Activated CD4-positive, alpha-beta T cell treated with anti-CD3 and anti-CD28 coated beads, Interleukin-2, amount 50 U/mL, for 16 hours (primary cell): ENCODE measurements at regions not wholly inside any gene's neighbourhood (a gene's known extent, or its start where the extent isn't known, plus 50 kb on each side); places are given as distances from the start of the nearest gene placed in this dataset.

Source experiments
- DNase-seq: peaks from one replicate; pipeline ENCODE4 v3.0.0-alpha.2; 2020

DNA sequence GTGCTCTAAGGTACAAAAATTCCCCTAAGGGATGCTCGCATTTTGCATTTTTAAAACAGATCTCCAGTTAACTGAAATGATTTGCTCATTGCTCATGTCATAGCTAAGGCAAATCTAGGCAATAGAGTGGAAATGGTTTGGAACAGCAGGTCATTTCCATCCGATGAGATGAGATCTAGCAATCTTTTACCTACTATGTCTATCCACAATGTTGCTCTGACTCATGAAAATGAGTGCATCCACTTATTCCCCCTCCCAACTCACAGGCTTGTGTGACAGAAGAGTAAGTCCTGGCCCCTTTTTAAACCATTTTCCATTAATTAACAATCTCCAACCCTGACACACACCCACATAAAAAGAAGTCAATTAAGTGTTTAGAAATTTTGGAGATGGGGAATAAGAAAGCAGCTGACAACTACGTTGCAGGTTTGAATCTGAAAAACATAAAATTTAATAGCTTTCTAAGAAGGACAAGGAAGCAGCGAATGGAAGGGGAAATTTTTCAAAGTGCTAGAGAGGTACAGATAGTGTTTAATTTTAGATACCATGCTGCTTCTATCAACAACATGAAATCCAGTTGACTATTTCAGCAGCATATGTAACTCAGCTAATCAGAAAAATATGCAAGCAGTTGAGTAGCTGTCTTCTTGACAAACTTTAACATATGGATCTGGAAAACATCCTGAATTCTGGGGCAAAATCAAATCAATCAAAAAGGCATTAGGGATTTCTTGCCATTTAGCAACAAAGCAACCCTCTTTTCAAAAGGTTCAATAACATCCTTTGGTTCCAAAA lies 112.0 kb downstream of the TMCO5A start:
- DNase-seq, result no peak

DNA sequence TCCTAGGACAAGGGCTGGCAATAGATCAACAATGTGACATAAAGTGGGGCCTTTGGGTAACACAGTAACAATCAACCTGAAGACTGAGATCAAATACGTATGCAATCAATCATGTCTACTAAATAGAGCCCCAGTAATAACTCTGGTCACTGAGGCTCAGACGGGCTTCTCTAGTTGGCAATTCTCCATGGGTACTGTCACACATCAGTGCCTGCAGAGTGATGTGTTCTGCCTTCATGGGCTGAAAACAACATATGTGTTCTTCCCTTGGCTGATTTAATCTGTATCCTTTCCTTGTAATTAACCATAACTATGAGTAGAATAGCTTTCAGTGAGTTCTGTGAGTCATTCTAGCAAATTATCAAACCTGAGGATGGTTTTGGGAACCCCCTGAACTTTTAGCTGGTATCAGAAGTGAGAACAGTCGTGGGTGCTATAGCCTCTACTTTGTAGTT lies 113.6 kb downstream of the TMCO5A start:
- DNase-seq, result peak; percentile 29

DNA sequence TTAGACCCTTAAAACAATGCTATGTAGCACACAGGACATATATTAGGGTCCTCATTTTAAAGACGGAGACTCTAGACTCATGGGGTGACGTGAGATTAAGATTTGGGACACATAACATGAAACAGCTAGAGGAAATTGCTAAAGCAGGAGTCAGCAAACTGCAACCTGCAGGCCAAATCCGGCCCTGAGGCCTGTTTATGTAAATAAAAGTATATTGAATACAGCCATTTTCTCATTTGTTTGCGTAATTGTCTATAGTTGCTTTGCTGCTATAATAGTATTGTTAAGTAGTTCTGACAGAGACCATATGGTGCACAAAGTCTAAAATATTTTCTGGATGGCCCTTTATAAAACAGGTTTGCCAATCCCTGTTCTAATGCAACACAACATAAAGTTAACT lies 115.5 kb downstream of the TMCO5A start:
- no peak for DNase-seq

DNA sequence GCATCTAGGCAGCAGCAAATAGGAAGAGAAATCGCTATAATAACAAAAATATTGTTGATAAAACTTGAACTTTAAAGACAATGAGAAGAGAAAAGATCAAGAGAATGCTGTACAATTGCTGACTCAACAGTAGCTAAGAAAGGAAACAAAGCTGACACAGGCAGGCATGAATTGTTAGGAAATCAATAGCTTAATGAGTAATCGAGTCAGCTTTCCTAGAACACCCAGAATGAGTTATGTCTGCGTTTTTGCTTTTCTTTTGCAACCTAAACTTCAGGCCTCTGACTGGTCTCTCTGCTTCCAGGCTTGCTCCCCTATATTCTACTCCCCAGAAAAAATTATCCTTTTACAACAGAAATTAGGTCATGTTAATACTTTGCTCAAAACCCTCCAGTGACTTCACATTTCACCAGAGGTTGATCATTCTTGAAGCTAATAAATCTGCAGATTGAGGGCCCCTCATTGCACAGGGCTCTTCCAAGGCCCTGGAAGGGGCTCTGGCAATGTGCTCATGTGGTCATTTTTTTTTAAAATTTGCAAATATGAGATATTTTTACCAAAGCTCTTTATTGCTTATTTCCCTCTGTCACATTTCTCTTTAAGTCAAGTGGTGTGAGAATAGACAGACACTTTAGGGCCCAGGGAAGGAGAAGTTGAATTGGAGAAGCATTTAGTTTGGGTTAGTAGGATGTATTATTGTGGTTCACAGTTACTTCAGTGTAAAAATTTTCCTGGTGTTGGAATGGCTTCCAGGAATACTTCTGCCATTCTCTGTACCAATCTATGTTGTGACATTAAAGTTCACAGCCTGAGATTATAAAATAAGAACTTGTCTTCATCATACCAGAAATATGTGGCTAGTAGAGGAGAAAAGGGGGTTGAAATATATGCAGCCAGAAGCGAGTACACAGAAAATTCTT lies 116.3 kb downstream of the TMCO5A start:
- peak; percentile 48 for DNase-seq

DNA sequence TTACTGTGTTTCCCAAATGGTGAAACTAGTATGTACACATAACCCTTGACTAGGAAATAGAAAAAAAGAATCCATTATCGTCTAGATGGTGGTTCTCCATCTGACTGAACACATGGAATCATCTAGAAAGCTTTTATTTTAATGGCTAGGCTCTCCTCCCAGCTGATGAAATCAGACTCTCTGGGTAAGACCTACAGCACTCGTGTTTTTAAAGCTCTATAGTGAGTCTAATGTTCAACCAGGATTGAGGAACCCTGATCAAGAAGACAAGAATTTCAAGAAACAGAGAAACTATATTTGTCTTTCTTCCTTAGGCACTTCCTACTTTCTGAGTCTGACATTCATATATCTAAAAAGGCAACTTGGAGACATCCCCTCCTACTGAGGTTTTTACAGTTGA lies 118.8 kb downstream of the TMCO5A start:
- no peak for DNase-seq

DNA sequence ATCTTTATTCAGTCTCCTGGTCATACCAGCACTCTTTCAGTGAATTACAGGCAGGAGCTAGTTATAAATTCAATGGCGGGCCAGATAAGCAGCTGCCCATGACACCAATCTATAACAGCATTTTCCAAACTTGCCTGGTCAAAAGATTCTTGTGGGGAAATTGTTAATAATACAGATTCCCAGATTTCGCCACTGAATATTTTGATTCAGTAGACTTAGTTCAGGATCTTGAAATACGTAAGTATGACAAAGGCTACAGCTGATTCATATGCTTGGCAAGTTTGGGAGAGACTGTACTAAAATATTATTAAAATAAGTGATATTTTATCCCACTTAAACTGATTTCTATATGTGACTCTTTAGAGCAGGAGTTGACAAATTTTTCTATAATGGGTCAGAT lies 119.3 kb downstream of the TMCO5A start:
- DNase-seq, result no peak

DNA sequence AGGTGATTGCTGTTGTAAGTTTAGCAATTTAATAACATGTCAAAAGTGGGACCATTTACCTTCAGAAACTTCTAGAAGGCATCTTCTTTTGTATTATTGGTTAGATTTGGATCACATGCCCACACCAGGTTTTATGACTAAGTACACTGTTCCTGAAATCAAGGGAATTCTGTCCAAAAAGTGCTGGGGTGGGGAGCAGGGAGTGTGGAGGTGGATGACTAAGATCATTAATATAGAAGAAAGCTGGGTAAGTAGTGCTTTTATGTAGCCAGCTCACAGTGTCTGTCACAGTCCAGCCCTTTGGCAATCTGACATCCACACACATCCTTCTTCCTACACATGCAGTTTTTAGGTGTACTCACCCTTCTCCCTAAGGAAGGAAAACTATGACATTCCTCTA lies 120.0 kb downstream of the TMCO5A start:
- DNase-seq, result no peak

DNA sequence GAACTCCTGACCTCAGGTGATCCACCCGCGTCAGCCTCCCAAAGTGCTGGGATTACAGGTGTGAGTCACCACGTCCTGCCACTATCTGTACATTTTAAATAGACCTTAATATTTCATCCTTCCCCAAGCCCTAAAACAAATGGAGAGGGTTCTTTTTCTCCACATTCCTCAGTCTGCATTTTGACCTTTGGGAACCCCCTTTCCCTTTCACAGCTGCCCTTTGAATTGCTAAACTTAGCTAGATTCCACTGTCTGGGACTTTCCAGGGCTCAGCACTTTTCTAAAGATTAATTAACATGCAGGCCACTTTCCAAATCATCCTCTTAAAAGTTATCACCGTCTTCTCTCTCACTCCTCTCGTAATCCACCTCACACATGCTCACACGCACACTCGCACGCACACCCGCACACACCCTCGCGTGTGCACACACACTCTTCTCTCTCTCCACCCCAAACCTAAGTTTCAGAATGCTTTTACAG lies 124.2 kb downstream of the TMCO5A start:
- no peak for DNase-seq

DNA sequence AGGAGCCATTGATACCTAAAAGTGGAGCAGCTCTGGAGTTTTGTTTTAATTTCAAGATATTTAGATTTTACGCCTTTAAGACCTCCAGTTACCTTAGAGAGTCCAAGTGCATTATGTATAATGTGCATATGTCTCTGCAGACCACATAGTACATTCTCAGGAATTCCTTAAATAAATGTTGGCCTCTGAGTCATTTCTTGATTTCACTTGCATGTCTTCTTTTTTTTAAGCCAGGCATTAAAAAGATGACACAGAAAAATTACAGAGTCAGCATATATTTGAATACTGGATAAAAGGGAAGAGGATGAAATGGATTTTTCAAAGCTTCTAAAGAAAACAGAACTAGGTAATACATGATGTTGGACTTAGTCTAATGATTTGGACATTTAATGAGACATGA lies 125.2 kb downstream of the TMCO5A start:
- DNase-seq, result no peak

DNA sequence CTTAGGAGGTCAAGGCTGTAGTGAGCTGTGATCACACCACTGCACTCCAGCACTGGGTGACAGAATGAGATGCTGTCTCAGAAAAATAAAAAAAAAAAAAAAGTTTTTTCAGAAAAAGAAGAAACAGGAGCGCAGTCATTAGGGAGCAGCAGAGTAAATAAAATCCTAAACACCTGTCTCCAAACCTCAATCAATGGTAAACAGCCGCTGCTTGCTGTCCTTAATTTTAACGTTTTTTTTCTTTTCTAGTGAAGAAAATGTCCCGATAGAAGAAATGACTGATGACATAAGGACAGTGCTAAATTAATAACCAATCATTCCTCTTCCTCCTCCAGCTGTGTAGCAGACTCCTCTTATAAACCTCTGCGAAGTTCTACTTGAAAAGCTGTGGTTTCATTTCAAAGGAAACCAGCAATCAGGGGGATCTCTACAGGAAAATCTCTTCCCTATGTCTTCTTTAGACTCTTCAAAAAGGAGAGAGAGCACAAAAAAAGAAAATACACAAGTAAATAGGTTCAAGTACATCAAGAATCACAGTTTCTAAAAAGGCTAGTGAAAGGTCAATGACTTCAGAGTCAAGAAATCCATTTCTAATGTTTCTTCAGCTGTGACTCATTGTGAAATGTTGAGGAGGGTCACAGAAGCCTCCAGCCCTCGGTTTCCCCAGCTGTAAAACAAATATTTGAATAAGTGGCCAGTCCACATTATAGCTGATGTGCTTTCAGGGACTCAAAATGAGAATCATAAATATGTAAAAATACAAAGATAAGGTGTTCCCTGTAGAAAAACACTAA lies 127.6 kb downstream of the TMCO5A start:
- DNase-seq, result no peak

DNA sequence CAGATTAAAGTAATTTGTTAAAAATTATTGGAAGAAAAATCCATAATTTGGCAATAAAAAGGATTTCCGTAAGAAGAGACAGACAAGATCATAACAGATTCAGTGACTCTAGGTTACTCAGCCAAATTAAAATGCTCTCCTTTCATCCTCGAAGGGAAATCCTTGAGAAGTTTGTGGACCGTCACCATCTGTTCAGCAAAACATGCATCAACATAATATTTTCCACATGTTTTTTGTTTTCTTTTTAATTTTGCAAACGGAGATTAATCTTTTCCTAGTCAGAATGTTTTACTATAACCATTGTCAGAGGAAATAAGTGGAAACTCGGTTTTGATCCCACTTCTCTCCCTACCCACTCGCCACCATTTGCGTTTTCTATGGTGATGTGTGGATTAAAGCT lies 128.3 kb downstream of the TMCO5A start:
- no peak for DNase-seq

DNA sequence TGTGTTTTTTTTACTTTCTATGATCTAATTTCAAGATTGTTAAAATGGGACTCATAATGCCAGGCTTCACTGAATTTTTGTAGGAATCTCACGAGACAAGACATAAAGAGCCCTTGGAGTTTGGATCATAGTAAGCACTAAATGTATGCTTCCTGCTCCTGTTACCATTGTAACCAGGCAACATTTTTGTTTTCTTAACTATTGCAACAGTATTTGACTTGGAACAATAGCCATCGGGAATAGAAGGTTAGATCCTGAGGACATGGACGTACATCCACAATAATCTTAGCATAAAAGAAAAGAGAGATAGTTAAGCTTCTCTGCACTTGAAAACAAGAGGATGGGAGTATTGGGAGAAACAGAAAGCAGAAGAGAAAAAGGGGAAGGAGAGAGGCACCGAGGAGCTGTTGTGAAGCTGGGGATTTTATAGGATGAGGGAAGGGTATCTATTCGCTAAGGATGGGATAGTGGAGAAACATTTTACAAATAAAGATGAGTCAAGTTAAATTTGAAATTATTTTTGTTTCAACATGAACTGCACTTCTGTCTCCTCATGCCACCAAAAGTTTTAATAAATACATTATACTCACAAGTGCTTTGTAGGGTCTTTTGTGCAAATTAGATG lies 131.4 kb downstream of the TMCO5A start:
- DNase-seq, result no peak

DNA sequence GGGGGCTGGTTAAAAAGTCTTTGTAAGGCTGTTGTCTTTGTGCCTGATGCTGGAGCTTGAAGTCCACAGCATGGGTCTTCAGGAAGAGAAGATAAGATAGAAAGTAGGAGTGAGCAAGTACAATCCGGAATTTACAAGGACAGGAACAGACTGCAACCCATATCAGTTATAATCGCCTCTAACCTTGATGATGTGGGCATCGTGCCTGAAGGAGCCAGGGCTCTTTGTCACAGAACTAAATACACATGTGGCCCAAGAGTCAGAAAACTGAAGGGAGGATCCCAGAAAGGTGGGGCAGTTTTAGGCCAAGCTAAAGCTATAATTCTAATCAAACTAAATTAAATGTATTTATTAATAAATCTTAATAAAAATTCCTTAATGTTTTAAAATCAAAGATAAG lies 132.2 kb downstream of the TMCO5A start:
- DNase-seq, result no peak

DNA sequence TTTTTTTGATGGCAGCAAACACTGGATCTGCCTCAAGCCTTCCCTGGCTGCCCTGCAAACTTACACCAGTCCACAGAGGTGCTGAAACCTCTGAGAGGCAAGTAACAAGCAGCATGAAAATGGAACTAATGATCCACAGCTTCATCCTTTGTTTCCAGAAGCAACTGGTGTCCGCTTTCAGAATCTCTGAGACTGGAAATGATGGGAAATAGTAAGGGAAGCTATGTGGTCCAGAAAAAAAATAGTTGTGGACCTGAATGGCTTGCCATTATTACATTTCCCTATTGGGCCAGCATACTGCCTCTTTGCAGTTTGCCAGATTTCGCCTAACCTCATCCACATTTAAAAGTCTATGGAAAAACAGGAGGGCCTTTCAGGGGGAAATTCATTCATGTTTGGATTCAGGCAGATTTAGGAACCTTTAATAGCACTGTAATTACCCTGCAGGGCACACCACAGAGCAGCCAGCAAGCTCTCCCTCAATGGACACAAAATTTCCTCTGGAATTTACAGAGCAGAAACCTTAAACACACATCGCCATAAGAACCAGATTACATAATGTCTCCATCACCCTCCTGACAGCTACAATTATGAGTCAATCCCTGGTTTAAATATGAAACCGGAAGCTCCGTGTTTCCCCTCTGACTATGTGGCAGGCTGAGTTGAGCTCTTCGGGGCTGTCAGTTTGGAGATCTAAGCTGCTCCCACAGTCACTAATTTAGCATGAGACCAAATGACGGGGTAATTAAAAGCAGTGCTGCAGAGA lies 134.4 kb downstream of the TMCO5A start:
- DNase-seq, result peak; percentile 87

DNA sequence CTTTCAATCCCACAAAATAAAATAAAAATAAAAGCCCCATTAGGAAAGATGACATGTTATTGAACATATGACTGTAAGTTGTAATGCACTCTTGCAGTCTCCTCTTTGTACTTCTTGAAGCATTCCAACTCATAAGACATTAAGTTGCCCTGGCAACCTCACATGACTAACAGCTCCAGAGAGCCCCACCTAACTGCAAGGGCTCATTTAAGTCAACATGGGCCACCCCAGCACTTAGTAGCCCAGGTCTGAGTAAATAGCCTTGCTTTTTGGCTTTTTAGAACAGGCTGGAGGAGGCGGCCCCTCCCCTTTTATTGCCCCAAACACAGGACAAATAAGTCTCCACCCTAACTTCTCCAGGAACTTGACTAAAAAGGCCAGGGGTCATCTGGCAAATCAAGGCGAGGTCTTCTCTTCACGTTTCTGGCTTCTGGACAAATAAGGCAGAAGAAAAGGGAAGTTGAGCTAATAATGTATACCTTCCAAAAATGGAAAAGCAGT lies 135.1 kb downstream of the TMCO5A start:
- DNase-seq, result no peak

DNA sequence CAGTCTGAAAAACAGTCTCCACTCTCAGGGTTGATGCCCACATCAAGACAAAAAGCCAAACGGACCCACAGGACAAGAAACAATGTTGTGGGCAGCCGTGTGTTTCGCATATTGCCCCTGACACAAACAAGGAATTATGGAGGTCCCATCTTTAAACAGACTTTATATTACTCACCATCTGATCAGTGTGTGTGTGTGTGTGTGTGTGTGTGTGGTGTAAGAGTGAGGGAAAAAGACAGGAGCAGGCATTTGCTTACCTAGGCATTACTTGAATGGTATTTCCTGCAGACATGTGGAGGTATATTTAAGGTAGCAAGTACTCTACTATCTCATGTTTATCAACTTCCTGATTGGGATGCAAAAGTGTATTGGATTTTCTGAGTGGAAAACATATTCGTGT lies 136.3 kb downstream of the TMCO5A start:
- no peak for DNase-seq

DNA sequence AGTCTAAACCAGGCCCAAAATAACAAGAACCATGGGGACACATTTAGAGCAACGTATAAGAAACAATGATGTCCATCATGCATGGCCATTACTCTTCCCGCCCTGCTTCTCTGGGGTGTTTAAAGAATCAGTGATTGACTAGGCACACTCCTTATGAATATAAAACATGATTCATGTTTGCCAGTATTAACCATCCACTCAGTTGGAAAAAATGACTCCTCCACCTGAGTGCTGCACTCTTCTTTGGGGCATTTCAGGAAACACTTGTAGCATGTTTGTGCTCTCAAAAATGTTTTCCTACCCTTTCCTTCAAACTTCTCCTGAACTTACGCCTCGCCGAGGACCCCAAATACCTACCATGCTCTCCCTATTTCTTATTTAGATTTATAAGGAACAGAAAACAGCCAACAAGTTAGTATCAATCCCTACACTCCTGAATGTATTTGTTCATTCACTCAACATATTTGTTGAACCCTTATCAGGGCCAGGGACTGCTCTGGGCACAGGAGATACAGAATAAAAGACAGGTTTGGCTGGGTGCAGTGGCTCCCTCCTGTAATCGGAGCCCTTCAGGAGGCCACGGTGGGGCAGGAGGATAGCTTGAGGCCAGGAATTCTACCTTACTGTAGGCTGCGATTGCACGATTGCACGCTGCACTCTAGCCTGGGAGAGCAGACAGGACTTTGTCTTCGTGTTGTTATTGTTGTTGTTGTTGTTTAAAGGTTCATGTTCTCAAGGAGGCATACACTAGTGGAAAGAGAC lies 137.0 kb downstream of the TMCO5A start:
- DNase-seq, result no peak

DNA sequence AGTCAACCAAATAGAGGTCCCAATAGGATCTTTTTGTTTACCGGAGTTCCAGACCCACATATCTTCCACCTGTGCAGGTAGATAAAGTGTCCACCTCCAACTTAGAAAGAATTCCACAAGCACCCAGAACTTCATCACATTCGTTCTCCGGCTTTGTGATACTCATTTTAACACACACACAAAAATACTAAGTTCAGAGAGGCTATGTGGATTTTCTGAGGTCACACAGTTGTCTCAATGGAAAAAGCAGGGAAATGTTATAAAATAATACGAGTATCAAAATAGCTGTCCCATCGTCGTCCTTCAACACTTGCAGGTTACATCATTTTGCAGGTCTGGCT lies 137.5 kb downstream of the TMCO5A start:
- DNase-seq, result no peak

DNA sequence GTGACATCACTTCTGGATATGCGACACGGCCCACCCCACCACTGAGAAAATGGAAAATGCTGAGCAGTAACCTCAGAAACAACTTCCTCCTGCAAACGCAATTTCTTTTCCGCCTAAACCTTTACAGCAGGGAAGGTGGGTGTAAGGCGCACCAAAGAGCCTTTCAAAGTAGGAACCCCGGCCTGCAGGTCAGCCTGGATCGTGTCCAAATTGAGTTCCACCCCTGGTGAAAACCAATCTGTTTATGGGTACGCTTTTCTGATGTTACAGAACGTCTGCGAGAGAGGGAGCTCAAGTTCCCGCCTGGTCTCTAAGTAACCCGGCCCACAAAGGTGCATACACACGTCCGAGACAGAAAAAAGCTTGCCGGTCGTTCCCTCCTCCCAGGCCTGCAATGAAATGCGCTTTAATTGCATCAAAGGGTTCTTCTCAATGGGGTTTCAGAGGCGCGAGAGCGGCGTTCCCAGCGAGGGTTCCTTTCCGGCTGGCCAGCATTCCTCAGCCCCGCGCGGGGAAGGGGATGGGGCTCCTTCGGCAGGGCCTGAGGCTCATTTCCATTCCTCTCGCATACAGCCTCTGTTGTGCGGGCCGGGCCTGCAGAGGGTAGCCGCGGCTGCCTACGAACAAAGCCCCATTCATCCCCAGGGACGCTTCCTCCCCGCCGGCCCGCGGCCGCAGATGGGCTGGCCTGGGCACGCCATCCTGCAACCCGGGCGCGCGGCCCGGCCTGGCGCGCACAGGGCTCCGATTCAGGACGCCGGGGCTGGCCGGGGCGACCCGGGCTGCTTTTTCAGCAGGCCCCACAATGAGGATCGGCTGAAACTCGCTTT lies 138.1 kb downstream of the TMCO5A start:
- DNase-seq, result peak; percentile 56
